HEK293T (cell line): ENCODE measurements at regions not wholly inside any gene's neighbourhood (a gene's known extent, or its start where the extent isn't known, plus 50 kb on each side); places are given as distances from the start of the nearest gene placed in this dataset.

Experiments used
- ARNT ChIP-seq: fragments of 450-650 bp; IDR thresholded peaks from 2 replicates; pipeline ENCODE4 v1.6.1; 2017; ENCODE audit warnings: mild to moderate bottlenecking
- BHLHE40 ChIP-seq: fragments of 450-650 bp; IDR thresholded peaks from 2 replicates; pipeline ENCODE4 v1.6.1; 2016; ENCODE audit warnings: mild to moderate bottlenecking, moderate library complexity, borderline replicate concordance
- CTBP1 ChIP-seq: fragments of 450-650 bp; IDR thresholded peaks from 2 replicates; pipeline ENCODE4 v1.6.1; 2016; ENCODE audit warnings: borderline replicate concordance
- ELF4 ChIP-seq: fragments of 450-650 bp; IDR thresholded peaks from 2 replicates; pipeline ENCODE4 v1.6.1; 2017; ENCODE audit warnings: antibody characterized with exemption
- FOXM1 ChIP-seq: fragments of 450-650 bp; IDR thresholded peaks from 2 replicates; pipeline ENCODE4 v1.6.1; 2017; ENCODE audit warnings: mild to moderate bottlenecking, borderline replicate concordance
- L3MBTL2 ChIP-seq: fragments of 450-650 bp; conservative IDR thresholded peaks from 2 replicates; pipeline ENCODE4 v1.6.1; 2016; ENCODE audit warnings: mild to moderate bottlenecking
- PKNOX1 ChIP-seq: fragments of 450-650 bp; IDR thresholded peaks from 2 replicates; pipeline ENCODE4 v1.6.1; 2016
- SUZ12 ChIP-seq: fragments of 450-650 bp; IDR thresholded peaks from 2 replicates; pipeline ENCODE4 v1.6.1; 2016; ENCODE audit warnings: mild to moderate bottlenecking
- TARDBP ChIP-seq: fragments of 450-650 bp; IDR thresholded peaks from 2 replicates; pipeline ENCODE4 v1.6.1; 2016

GRCh38 chr6:92126983-92127382 is 1292.4 kb downstream of the EPHA7 start:
- no peak for TF ChIP-seq BHLHE40
- no peak for TF ChIP-seq TARDBP
- TF ChIP-seq PKNOX1 = no peak
- no peak for TF ChIP-seq ELF4
- TF ChIP-seq SUZ12 = no peak
- TF ChIP-seq FOXM1 = no peak
- no peak for TF ChIP-seq CTBP1
- TF ChIP-seq ARNT = no peak
- no peak for TF ChIP-seq L3MBTL2
